ENCODE measurements at regions not wholly inside any gene's neighbourhood (a gene's known extent, or its start where the extent isn't known, plus 50 kb on each side); places are given as distances from the start of the nearest gene placed in this dataset.
"Not testable (repeated sequence)": the region's sequence is repeated elsewhere in the genome, so short reads cannot be mapped to it uniquely, and the experiment has no call there.

DNA sequence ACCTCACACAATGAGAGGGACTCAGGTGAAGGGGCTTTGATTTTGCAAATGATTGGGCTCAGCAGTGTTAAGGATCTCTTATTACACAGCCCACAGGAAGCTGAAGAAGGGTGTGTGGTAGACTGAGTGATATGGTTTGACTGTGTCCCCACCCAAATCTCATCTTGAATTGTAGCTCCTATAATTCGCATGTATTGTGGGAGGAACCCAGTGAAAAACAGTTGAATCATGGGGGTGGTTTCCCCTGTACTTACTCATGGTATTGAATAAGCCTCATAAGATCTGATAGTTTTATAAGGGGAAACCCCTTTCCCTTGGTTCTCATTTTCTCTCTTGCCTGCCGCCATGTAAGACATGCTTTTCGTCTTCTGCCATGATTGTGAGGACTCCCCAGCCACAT, 132.5 kb upstream of the FBXL7 start:
- peaks cover 13 to 21% (median 18%) of the 10 kb centered on the region in 4 donors for H3K4me1 ChIP-seq
- no peak overlapping the region for H3K27ac ChIP-seq (replicated peaks in 1 of 4)
- no peak overlapping the region for H3K4me3 ChIP-seq
- 87% methylated on average over 3 of the region's 3 CpGs for WGBS
- TF ChIP-seq POLR2AphosphoS5 (IDR thresholded peaks at IDR 0.05) (no peak), POLR2A (IDR thresholded peaks at IDR 0.05; ENCODE audit: low read depth) (no peak), EP300 (IDR thresholded peaks at IDR 0.05) (no peak)
- TF ChIP-seq, protein P1, sequence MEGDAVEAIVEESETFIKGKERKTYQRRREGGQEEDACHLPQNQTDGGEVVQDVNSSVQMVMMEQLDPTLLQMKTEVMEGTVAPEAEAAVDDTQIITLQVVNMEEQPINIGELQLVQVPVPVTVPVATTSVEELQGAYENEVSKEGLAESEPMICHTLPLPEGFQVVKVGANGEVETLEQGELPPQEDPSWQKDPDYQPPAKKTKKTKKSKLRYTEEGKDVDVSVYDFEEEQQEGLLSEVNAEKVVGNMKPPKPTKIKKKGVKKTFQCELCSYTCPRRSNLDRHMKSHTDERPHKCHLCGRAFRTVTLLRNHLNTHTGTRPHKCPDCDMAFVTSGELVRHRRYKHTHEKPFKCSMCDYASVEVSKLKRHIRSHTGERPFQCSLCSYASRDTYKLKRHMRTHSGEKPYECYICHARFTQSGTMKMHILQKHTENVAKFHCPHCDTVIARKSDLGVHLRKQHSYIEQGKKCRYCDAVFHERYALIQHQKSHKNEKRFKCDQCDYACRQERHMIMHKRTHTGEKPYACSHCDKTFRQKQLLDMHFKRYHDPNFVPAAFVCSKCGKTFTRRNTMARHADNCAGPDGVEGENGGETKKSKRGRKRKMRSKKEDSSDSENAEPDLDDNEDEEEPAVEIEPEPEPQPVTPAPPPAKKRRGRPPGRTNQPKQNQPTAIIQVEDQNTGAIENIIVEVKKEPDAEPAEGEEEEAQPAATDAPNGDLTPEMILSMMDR (IDR thresholded peaks at IDR 0.05) = no peak
- no peaks in the 10 kb centered on the region for H3K36me3 ChIP-seq
- no peaks in the 10 kb centered on the region for H3K9me3 ChIP-seq
- intact Hi-C loops (cut with DNase I) = no loop called here
- no peaks in the 10 kb centered on the region for H3K27me3 ChIP-seq
- no peak for DNase-seq (ENCODE audit: extremely low spot score)

DNA sequence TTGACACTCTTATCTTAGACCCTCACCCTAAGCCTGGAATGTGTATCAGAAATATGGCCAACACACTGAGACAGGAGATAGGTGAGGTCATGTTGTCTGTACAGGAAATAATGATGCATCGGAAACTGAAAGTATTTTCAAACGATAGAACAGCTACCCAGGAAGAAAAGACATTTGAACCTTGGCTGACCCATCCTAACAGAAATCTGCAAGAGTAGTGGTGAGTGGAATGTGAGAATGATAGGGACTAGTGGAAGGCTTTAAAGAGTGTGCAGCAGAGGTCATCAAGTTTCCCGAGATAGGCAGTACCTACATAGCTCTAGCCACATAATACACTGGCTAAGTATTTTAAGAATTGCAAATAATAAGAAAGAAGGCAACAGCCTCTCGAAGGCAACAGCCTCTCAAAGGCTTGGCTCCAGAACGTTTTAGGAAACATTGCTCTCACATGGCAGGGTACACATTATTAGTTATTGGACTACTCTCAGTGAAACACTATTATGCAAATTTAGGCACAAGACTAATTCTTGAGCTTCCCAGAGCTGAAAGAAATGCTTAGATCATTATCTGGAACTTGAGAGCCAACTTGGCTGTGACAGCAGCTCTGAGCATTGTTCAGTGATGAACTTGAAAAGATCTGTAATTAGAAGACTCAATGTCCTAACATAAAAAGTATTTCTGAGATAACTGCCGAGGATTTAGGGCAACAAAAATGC, 133.1 kb upstream of the FBXL7 start:
- no peak for DNase-seq (ENCODE audit: extremely low spot score)
- no peak overlapping the region for H3K4me3 ChIP-seq
- no peak overlapping the region for H3K27ac ChIP-seq (replicated peaks in 1 of 4)
- intact Hi-C loops (cut with DNase I) = no loop called here
- 33% methylated on average over 6 of the region's 6 CpGs for WGBS
- peaks cover 13 to 21% (median 18%) of the 10 kb centered on the region in 4 donors for H3K4me1 ChIP-seq
- no peaks in the 10 kb centered on the region for H3K9me3 ChIP-seq
- no peaks in the 10 kb centered on the region for H3K27me3 ChIP-seq
- no peaks in the 10 kb centered on the region for H3K36me3 ChIP-seq
- TF ChIP-seq EP300 (IDR thresholded peaks at IDR 0.05) (no peak), POLR2A (IDR thresholded peaks at IDR 0.05; ENCODE audit: low read depth) (no peak), POLR2AphosphoS5 (IDR thresholded peaks at IDR 0.05) (no peak)
- TF ChIP-seq, protein P1 (IDR thresholded peaks at IDR 0.05) = no peak

DNA sequence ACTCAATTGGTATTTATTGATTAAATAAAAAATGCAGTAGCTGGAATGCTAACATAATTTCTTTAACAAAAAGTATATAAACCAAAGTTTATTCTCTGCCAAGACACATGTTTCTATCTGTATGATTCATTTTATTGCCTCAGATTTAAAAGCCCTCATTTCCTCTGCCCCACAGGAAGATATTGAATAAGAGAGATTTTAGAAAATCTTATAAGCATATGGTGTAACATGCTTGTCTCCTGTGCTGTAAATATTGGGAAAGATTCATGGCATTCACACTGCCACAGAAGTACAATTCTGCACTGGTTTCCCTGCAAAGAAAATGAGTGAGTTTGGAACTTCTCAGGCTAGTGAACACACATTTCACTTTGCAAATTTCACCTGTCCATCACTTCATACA, 134.9 kb upstream of the FBXL7 start:
- TF ChIP-seq EP300 (IDR thresholded peaks at IDR 0.05) = no peak
- TF ChIP-seq, protein P1 (IDR thresholded peaks at IDR 0.05) = no peak
- TF ChIP-seq POLR2A (IDR thresholded peaks at IDR 0.05; ENCODE audit: low read depth) = no peak
- TF ChIP-seq POLR2AphosphoS5 (IDR thresholded peaks at IDR 0.05) = no peak
- Histone ChIP-seq H3K4me3 (no peak overlapping the region), H3K9me3 (no peaks in the 10 kb centered on the region), H3K36me3 (no peaks in the 10 kb centered on the region), H3K4me1 (peaks cover 6 to 13% (median 11%) of the 10 kb centered on the region in 4 donors), H3K27me3 (no peaks in the 10 kb centered on the region), H3K27ac (replicated peaks in 1 of 4) (no peak overlapping the region)
- DNase-seq (ENCODE audit: extremely low spot score) = no peak
- intact Hi-C loops (cut with DNase I) = no loop called here

DNA sequence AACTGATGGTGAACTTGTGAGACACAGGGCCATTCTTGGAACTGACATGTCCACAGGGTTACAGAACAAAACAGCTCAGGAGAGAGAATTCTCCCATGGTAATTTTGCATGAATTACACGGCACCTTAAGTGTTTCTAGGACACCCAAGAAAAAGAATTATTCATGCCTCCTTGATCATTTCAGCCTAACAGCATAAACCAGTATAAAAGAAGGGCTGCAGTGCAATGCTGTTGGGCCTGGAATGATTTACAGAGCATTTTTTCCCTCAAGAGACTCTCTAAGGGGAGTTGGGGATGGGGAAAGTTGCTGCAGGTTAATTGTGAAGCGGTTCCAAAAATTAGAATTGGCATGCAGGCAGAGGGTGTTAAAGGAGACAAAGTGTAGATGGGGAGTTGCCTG, 136.4 kb upstream of the FBXL7 start:
- peaks cover 6 to 13% (median 11%) of the 10 kb centered on the region in 4 donors for H3K4me1 ChIP-seq
- no peaks in the 10 kb centered on the region for H3K27me3 ChIP-seq
- no peaks in the 10 kb centered on the region for H3K36me3 ChIP-seq
- DNase-seq (ENCODE audit: extremely low spot score) = no peak
- 83% methylated on average over 2 of the region's 2 CpGs for WGBS
- no peaks in the 10 kb centered on the region for H3K9me3 ChIP-seq
- no peak overlapping the region for H3K4me3 ChIP-seq
- intact Hi-C loops (cut with DNase I) = no loop called here
- no peak overlapping the region for H3K27ac ChIP-seq (replicated peaks in 1 of 4)
- TF ChIP-seq EP300 (IDR thresholded peaks at IDR 0.05) (no peak), POLR2A (IDR thresholded peaks at IDR 0.05; ENCODE audit: low read depth) (no peak), POLR2AphosphoS5 (IDR thresholded peaks at IDR 0.05) (no peak)
- TF ChIP-seq, protein P1 (IDR thresholded peaks at IDR 0.05) = no peak

DNA sequence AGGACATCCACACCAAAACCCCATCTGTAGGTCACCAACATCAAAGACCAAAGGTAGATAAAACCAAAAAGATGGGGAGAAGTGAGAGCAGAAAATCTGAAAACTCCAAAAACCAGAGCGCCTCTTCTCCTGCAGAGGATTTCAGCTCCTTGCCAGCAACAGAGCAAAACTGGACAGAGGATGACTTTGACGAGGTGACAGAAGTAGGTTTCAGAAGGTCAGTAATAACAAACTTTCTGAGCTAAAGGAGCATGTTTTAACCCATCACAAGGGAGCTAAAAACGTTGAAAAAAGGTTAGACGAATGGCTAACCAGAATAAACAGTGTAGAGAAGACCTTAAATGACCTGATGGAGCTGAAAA, 142.9 kb upstream of the FBXL7 start:
- WGBS = 52% methylated on average over 4 of the region's 4 CpGs
- H3K36me3 ChIP-seq; H3K27ac ChIP-seq (replicated peaks in 1 of 4); H3K4me3 ChIP-seq; intact Hi-C loops (cut with DNase I); H3K4me1 ChIP-seq; H3K9me3 ChIP-seq; H3K27me3 ChIP-seq; DNase-seq (ENCODE audit: extremely low spot score): not testable (repeated sequence)

DNA sequence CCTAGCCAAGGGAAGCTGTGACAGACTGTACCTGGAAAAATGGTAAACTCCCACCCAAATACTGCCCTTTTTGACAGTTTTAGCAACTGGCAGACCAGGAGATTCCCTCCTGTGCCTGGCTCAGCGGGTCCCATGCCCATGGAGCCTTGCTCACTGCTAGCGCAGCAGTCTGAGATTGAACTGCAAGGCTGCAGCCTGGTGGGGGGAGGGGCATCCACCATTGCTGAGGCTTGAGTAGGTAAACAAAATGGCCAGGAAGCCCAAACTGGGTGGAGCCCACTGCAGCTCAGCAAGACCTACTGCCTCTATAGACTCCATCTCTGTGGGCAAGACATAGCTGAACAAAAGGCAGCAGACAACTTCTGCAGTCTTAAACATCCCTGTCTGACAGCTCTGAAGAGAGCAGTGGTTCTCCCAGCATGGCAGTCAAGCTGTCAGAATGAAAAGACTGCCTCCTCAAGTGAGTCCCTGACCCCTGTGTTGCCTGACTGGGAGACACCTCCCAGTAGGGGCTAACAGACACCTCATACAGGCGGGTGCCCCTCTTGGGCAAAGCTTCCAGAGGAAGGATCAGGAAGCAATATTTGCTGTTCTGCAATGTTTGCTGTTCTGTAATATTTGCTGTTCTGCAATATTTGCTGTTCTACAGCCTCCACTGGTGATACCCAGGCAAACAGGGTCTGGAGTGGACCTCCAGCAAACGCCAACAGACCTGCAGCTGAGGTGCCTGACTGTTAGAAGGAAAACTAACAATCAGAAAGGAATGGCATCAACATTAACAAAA, 143.5 kb upstream of the FBXL7 start:
- WGBS = 96% methylated on average over 4 of the region's 4 CpGs

More for the DNA sequence above, 143.5 kb upstream of the FBXL7 start:
- H3K36me3 ChIP-seq; H3K9me3 ChIP-seq; H3K27ac ChIP-seq (replicated peaks in 1 of 4); H3K4me3 ChIP-seq; DNase-seq (ENCODE audit: extremely low spot score); H3K27me3 ChIP-seq; intact Hi-C loops (cut with DNase I); H3K4me1 ChIP-seq: not testable (repeated sequence)

Data from esophagus muscularis mucosa (tissue), 4 donors.